ENCODE measurements at regions not wholly inside any gene's neighbourhood (a gene's known extent, or its start where the extent isn't known, plus 50 kb on each side); places are given as distances from the start of the nearest gene placed in this dataset.

- no peak for TF ChIP-seq CTCF (conservative IDR thresholded peaks at IDR 0.05; ENCODE audit: low read depth, low read length)
- TF ChIP-seq, protein P1, sequence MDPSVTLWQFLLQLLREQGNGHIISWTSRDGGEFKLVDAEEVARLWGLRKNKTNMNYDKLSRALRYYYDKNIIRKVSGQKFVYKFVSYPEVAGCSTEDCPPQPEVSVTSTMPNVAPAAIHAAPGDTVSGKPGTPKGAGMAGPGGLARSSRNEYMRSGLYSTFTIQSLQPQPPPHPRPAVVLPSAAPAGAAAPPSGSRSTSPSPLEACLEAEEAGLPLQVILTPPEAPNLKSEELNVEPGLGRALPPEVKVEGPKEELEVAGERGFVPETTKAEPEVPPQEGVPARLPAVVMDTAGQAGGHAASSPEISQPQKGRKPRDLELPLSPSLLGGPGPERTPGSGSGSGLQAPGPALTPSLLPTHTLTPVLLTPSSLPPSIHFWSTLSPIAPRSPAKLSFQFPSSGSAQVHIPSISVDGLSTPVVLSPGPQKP (IDR thresholded peaks at IDR 0.05; ENCODE audit: borderline replicate concordance, low read depth, low read length), result no peak
- no peak for TF ChIP-seq POLR2A (IDR thresholded peaks at IDR 0.05; ENCODE audit: low read depth, low read length)
- no peak for TF ChIP-seq CEBPB (IDR thresholded peaks at IDR 0.05; ENCODE audit: low read depth, low read length)
- TF ChIP-seq MXI1 (IDR thresholded peaks at IDR 0.05; ENCODE audit: borderline replicate concordance, low read depth, low read length), result no peak
- TF ChIP-seq MAZ (IDR thresholded peaks at IDR 0.05; ENCODE audit: borderline replicate concordance, low read depth, low read length), result no peak
- no peak for TF ChIP-seq USF2 (IDR thresholded peaks at IDR 0.05; ENCODE audit: low read depth, low read length)
- TF ChIP-seq NFE2L2 (IDR thresholded peaks at IDR 0.05; ENCODE audit: low read depth, low read length), result no peak
- TF ChIP-seq RAD21 (IDR thresholded peaks at IDR 0.05; ENCODE audit: low read length), result no peak
- no peak for TF ChIP-seq RFX5 (IDR thresholded peaks at IDR 0.05; ENCODE audit: low read depth, low read length)
- TF ChIP-seq RCOR1 (IDR thresholded peaks at IDR 0.05; ENCODE audit: insufficient replicate concordance, low read length), result no peak
Measured at GRCh38 chr18:76588601-76589226, 93.7 kb upstream of the ZNF516 start.

Measured in IMR-90 (cell line).